ENCODE measurements at regions not wholly inside any gene's neighbourhood (a gene's known extent, or its start where the extent isn't known, plus 50 kb on each side); places are given as distances from the start of the nearest gene placed in this dataset.

GRCh38 chr12:77685112-77685511 lies 145.6 kb upstream of the NAV3 start:
- TF ChIP-seq CTCF (IDR thresholded peaks at IDR 0.05; ENCODE audit: extremely low read depth in 1 of 2, insufficient read depth in 1 of 2, low read depth in 1 of 2, low read length in 2 of 2) (peak; percentile 54 to 57), POLR2A (IDR thresholded peaks at IDR 0.05; ENCODE audit: low read depth, low read length) (no peak), MYC (IDR thresholded peaks at IDR 0.05; ENCODE audit: low read depth, low read length) (no peak), EZH2 (IDR thresholded peaks at IDR 0.05; ENCODE audit: borderline replicate concordance, low read depth, low read length, severe bottlenecking) (no peak), POLR2AphosphoS5 (IDR thresholded peaks at IDR 0.05; ENCODE audit: insufficient read depth, low read depth, low read length) (no peak), MAX (IDR thresholded peaks at IDR 0.05; ENCODE audit: insufficient read depth, insufficient read length) (no peak), JUN (IDR thresholded peaks at IDR 0.05; ENCODE audit: borderline replicate concordance, insufficient read depth, insufficient read length, low read depth) (no peak)

Measured in endothelial cell of umbilical vein (primary cell).